WTC11 (cell line): ENCODE measurements at regions not wholly inside any gene's neighbourhood (a gene's known extent, or its start where the extent isn't known, plus 50 kb on each side); places are given as distances from the start of the nearest gene placed in this dataset.

ENCODE experiments used
- ATAC-seq: fragments of 200-7000 bp; cut with Tn5 transposase; 2 replicates; pipeline ENCODE4 v1.10.0; 2021; ENCODE audit warnings: mild to moderate bottlenecking, moderate library complexity
- CTCF ChIA-PET: fragments of 300-600 bp; sonication (Branson Sonifier 250); formaldehyde crosslinking; loops from one replicate; lab custom pipeline; 2021; ENCODE audit warnings: antibody characterized with exemption; lab: Charles Lee
- POLR2A ChIA-PET: fragments of 350-600 bp; sonication (Branson Sonifier 250); formaldehyde crosslinking; loops from one replicate; lab custom pipeline; 2021; ENCODE audit warnings: antibody characterized with exemption; lab: Charles Lee
- DNase-seq: peaks from one replicate; pipeline ENCODE4 v3.0.0; 2021; ENCODE audit warnings: low spot score
- H3K27ac Mint-ChIP-seq: 2 replicates; pipeline ENCODE4 v1.8.0; 2021; ENCODE audit warnings: mixed read lengths
- H3K27me3 Mint-ChIP-seq: 2 replicates; pipeline ENCODE4 v1.8.0; 2021; ENCODE audit warnings: low read depth, mild to moderate bottlenecking, moderate library complexity, mixed read lengths
- H3K36me3 Mint-ChIP-seq: 2 replicates; pipeline ENCODE4 v1.8.0; 2021; ENCODE audit warnings: mixed read lengths
- H3K4me1 Mint-ChIP-seq: 2 replicates; pipeline ENCODE4 v1.8.0; 2022; ENCODE audit warnings: mixed read lengths
- H3K4me3 Mint-ChIP-seq: 2 replicates; pipeline ENCODE4 v1.8.0; 2021; ENCODE audit warnings: mild to moderate bottlenecking, moderate library complexity, mixed read lengths
- H3K9me3 Mint-ChIP-seq: 2 replicates; pipeline ENCODE4 v1.8.0; 2021; ENCODE audit warnings: mixed read lengths
- CREB1 ChIP-seq: sonication (generic); formaldehyde crosslinking; IDR thresholded peaks from 2 replicates; pipeline ENCODE4 v1.8.0; 2023; ENCODE audit warnings: mild to moderate bottlenecking, missing genetic modification reagents
- CREM ChIP-seq: sonication (generic); formaldehyde crosslinking; IDR thresholded peaks from 2 replicates; pipeline ENCODE4 v1.8.1; 2022; ENCODE audit warnings: mild to moderate bottlenecking, missing genetic modification reagents, moderate library complexity
- CTCF ChIP-seq: fragments of 200-600 bp; IDR thresholded peaks from 2 replicates; pipeline ENCODE4 v1.8.0; 2022; ENCODE audit warnings: antibody characterized with exemption
- EMX1 ChIP-seq: fragments of 250-450 bp; sonication (Bioruptor Pico); IDR thresholded peaks from 2 replicates; pipeline ENCODE4 v1.8.0; 2021; ENCODE audit warnings: mild to moderate bottlenecking
- FOXJ3 ChIP-seq: sonication (generic); formaldehyde crosslinking; IDR thresholded peaks from 2 replicates; pipeline ENCODE4 v1.9.0; 2021; ENCODE audit warnings: missing genetic modification reagents, mild to moderate bottlenecking, borderline replicate concordance
- GABPB1 ChIP-seq: sonication (generic); formaldehyde crosslinking; IDR thresholded peaks from 2 replicates; pipeline ENCODE4 v1.8.1; 2023; ENCODE audit warnings: mild to moderate bottlenecking, missing genetic modification reagents
- HMGXB4 ChIP-seq: sonication (generic); formaldehyde crosslinking; IDR thresholded peaks from 2 replicates; pipeline ENCODE4 v1.8.1; 2023; ENCODE audit warnings: mild to moderate bottlenecking, moderate library complexity, missing genetic modification reagents
- IRF1 ChIP-seq: sonication (generic); formaldehyde crosslinking; IDR thresholded peaks from 2 replicates; pipeline ENCODE4 v1.8.0; 2023; ENCODE audit warnings: missing genetic modification reagents
- IRF2 ChIP-seq: sonication (generic); formaldehyde crosslinking; IDR thresholded peaks from 2 replicates; pipeline ENCODE4 v1.8.0; 2022; ENCODE audit warnings: low read depth, missing genetic modification reagents, borderline replicate concordance
- JAZF1 ChIP-seq: fragments of 250-450 bp; sonication (Bioruptor Pico); IDR thresholded peaks from 2 replicates; pipeline ENCODE4 v1.9.0; 2021; ENCODE audit warnings: moderate library complexity, mild to moderate bottlenecking, inconsistent platforms
- MAX ChIP-seq: sonication (generic); formaldehyde crosslinking; IDR thresholded peaks from 2 replicates; pipeline ENCODE4 v1.8.0; 2022; ENCODE audit warnings: mild to moderate bottlenecking, missing genetic modification reagents
- MXD4 ChIP-seq: fragments of 250-450 bp; sonication (Bioruptor Pico); IDR thresholded peaks from 2 replicates; pipeline ENCODE4 v1.8.0; 2021; ENCODE audit warnings: mild to moderate bottlenecking, moderate library complexity, borderline replicate concordance
- OVOL2 ChIP-seq: fragments of 250-450 bp; sonication (Bioruptor Pico); IDR thresholded peaks from 2 replicates; pipeline ENCODE4 v1.9.0; 2021; ENCODE audit warnings: mild to moderate bottlenecking, borderline replicate concordance
- SMAD4 ChIP-seq: sonication (generic); formaldehyde crosslinking; IDR thresholded peaks from 2 replicates; pipeline ENCODE4 v1.8.0; 2022; ENCODE audit warnings: mild to moderate bottlenecking, missing genetic modification reagents
- USF2 ChIP-seq: sonication (generic); formaldehyde crosslinking; IDR thresholded peaks from 2 replicates; pipeline ENCODE4 v1.8.1; 2023; ENCODE audit warnings: mild to moderate bottlenecking, missing genetic modification reagents, moderate library complexity
- ZNF263 ChIP-seq: sonication (generic); formaldehyde crosslinking; IDR thresholded peaks from 2 replicates; pipeline ENCODE4 v1.8.1; 2022; ENCODE audit warnings: low read depth, mild to moderate bottlenecking, moderate library complexity, missing genetic modification reagents
- ZNF425 ChIP-seq: fragments of 250-450 bp; sonication (Bioruptor Pico); conservative IDR thresholded peaks from 2 replicates; pipeline ENCODE4 v1.9.0; 2021; ENCODE audit warnings: mild to moderate bottlenecking
- ZNF532 ChIP-seq: fragments of 250-450 bp; sonication (Bioruptor Pico); IDR thresholded peaks from 2 replicates; pipeline ENCODE4 v1.9.0; 2021; ENCODE audit warnings: mild to moderate bottlenecking, borderline replicate concordance
- ZNF671 ChIP-seq: fragments of 250-450 bp; sonication (Bioruptor Pico); IDR thresholded peaks from 2 replicates; pipeline ENCODE4 v1.8.0; 2021; ENCODE audit warnings: mild to moderate bottlenecking

GRCh38 chr12:38490941-38491340 is 174.4 kb downstream of the ALG10B start:
- Mint-ChIP-seq H3K27me3 (no peaks in the 10 kb centered on the region), H3K4me1 (peaks cover 18% of the 10 kb centered on the region), H3K27ac (no peak overlapping the region), H3K4me3 (no peak overlapping the region), H3K9me3 (peaks cover 16% of the 10 kb centered on the region), H3K36me3 (peaks cover 8% of the 10 kb centered on the region)
- ChIA-PET CTCF (no interaction called here), POLR2A (no interaction called here)
- no peak for TF ChIP-seq ZNF425
- no peak for TF ChIP-seq IRF2
- no peak for DNase-seq
- no peak for ATAC-seq

- DNase-seq (no peak), ATAC-seq (no peak)
- H3K27me3 Mint-ChIP-seq = no peaks in the 10 kb centered on the region
- no peak overlapping the region for H3K27ac Mint-ChIP-seq
- no peaks in the 10 kb centered on the region for H3K4me1 Mint-ChIP-seq
- H3K9me3 Mint-ChIP-seq = peaks cover 34% of the 10 kb centered on the region
- peaks cover 25% of the 10 kb centered on the region for H3K36me3 Mint-ChIP-seq
- H3K4me3 Mint-ChIP-seq = no peak overlapping the region
- TF ChIP-seq ZNF671 (CRISPR knock-in tag) (no peak), SMAD4 (CRISPR knock-in tag) (no peak), MXD4 (CRISPR knock-in tag) (no peak), USF2 (CRISPR knock-in tag) (no peak), JAZF1 (CRISPR knock-in tag) (no peak), ZNF263 (no peak)
- CTCF ChIA-PET = no interaction called here
- POLR2A ChIA-PET = no interaction called here
Observed at GRCh38 chr12:38501481-38501880, 184.9 kb downstream of the ALG10B start.

GRCh38 chr12:38501991-38502390 is 185.4 kb downstream of the ALG10B start:
- ATAC-seq = no peak
- ChIA-PET CTCF (no interaction called here), POLR2A (no interaction called here)
- Mint-ChIP-seq H3K4me1 (0 out of 2 replicates have a peak, but pooled peaks cover 3% of the 10 kb centered on the region), H3K36me3 (peaks cover 25% of the 10 kb centered on the region), H3K4me3 (no peak overlapping the region), H3K27me3 (no peaks in the 10 kb centered on the region), H3K27ac (no peak overlapping the region), H3K9me3 (peaks cover 34% of the 10 kb centered on the region)
- no peak for DNase-seq
- TF ChIP-seq CTCF (no peak), HMGXB4 (CRISPR knock-in tag) (no peak)

GRCh38 chr12:38502415-38502814 is 185.8 kb downstream of the ALG10B start:
- H3K4me1 Mint-ChIP-seq = peaks cover 5% of the 10 kb centered on the region; the same call in 1 of the 2 replicates
- no peak overlapping the region for H3K27ac Mint-ChIP-seq
- no peak overlapping the region for H3K4me3 Mint-ChIP-seq
- POLR2A ChIA-PET = no interaction called here
- ATAC-seq = no peak
- H3K27me3 Mint-ChIP-seq = no peaks in the 10 kb centered on the region
- DNase-seq = no peak
- CTCF ChIA-PET = no interaction called here
- H3K9me3 Mint-ChIP-seq = peaks cover 29% of the 10 kb centered on the region
- peaks cover 21% of the 10 kb centered on the region for H3K36me3 Mint-ChIP-seq
- TF ChIP-seq CREM (CRISPR knock-in tag) (no peak), EMX1 (CRISPR knock-in tag) (no peak), OVOL2 (CRISPR knock-in tag) (no peak), ZNF532 (CRISPR knock-in tag) (no peak), GABPB1 (no peak), IRF1 (CRISPR knock-in tag) (no peak), CREB1 (no peak), FOXJ3 (no peak), MAX (CRISPR knock-in tag) (no peak)
